H1 (cell line): ENCODE measurements at regions not wholly inside any gene's neighbourhood (a gene's known extent, or its start where the extent isn't known, plus 50 kb on each side); places are given as distances from the start of the nearest gene placed in this dataset.

Experiments used
- CTCF ChIA-PET: fragments of 300-600 bp; sonication (Branson Sonifier 250); formaldehyde crosslinking; loops from one replicate; lab custom pipeline; 2021; ENCODE audit not compliant: partially characterized antibody; lab: Charles Lee
- POLR2A ChIA-PET: fragments of 300-600 bp; sonication (Branson Sonifier 250); formaldehyde crosslinking; loops from one replicate; lab custom pipeline; 2021; ENCODE audit warnings: inconsistent platforms; ENCODE audit not compliant: partially characterized antibody; lab: Charles Lee
- DNase-seq, 2 experiments: peaks; one replicate each; pipeline versions ENCODE4 v3.0.0 to v3.0.0-alpha.2; 2010 to 2022; ENCODE audit warnings: low spot score in 2 of 2, low read depth in 1 of 2, mixed read lengths in 1 of 2
- FAIRE-seq: peaks from 2 replicates; lab custom pipeline; 2011; peaks lifted over from hg19 to GRCh38; lab: Jason Lieb, UNC
- H2AFZ ChIP-seq: 2 replicates; pipeline ENCODE4 v1.8.1; 2012; ENCODE audit warnings: low read length, inconsistent platforms
- H2AK5ac ChIP-seq: 2 replicates; pipeline ENCODE4 v1.6.1; 2013; ENCODE audit warnings: low read depth, low read length
- H2BK120ac ChIP-seq: replicated peaks from 2 replicates; pipeline ENCODE3; 2013; ENCODE audit warnings: low read depth, low read length, inconsistent platforms
- H2BK12ac ChIP-seq: 2 replicates; pipeline ENCODE4 v1.6.1; 2013; ENCODE audit warnings: low read depth, low read length
- H2BK15ac ChIP-seq: 2 replicates; pipeline ENCODE4 v1.6.1; 2013; ENCODE audit warnings: low read length
- H2BK20ac ChIP-seq: 2 replicates; pipeline ENCODE4 v1.6.1; 2013; ENCODE audit warnings: low read length
- H2BK5ac ChIP-seq: 2 replicates; pipeline ENCODE4 v1.6.1; 2013; ENCODE audit warnings: low read depth, low read length
- H3K14ac ChIP-seq: 2 replicates; pipeline ENCODE4 v1.6.1; 2013; ENCODE audit warnings: inconsistent platforms; ENCODE audit not compliant: insufficient read length
- H3K18ac ChIP-seq: 2 replicates; pipeline ENCODE4 v1.6.1; 2013; ENCODE audit warnings: low read length; ENCODE audit errors: extremely low read depth
- H3K23ac ChIP-seq: 2 replicates; pipeline ENCODE4 v1.6.1; 2013; ENCODE audit warnings: inconsistent platforms; ENCODE audit not compliant: insufficient read length
- H3K23me2 ChIP-seq: 2 replicates; pipeline ENCODE4 v1.6.1; 2013; ENCODE audit warnings: low read depth, low read length
- H3K27ac ChIP-seq: 2 replicates; pipeline ENCODE4 v1.6.1; 2011; ENCODE audit warnings: low read depth, low read length, inconsistent platforms
- H3K27me3 ChIP-seq, 4 experiments: replicated peaks in 1 of 4; 1 replicate in 1 of 4; 2 replicates in 3 of 4; pipeline versions ENCODE4 v1.6.1 to v1.8.1; 2011 to 2013; ENCODE audit warnings: low read length in 3 of 4, mild to moderate bottlenecking in 3 of 4, inconsistent platforms in 2 of 4, mixed read lengths in 2 of 4, moderate library complexity in 1 of 4; ENCODE audit not compliant: control insufficient read depth in 3 of 4, insufficient read depth in 3 of 4; ENCODE audit errors: extremely low read depth in 1 of 4
- H3K36me3 ChIP-seq, 4 experiments: 2 replicates each; pipeline versions ENCODE4 v1.6.1 to v1.8.1; 2011 to 2013; ENCODE audit warnings: mild to moderate bottlenecking in 4 of 4, low read length in 3 of 4, moderate library complexity in 2 of 4, control low read depth in 1 of 4, inconsistent platforms in 1 of 4; ENCODE audit not compliant: insufficient read depth in 4 of 4, control insufficient read depth in 2 of 4
- H3K4ac ChIP-seq: replicated peaks from 2 replicates; pipeline ENCODE3; 2013; ENCODE audit warnings: low read length, low read depth, mixed read lengths, inconsistent platforms; ENCODE audit not compliant: insufficient read length
- H3K4me1 ChIP-seq, 4 experiments: replicated peaks in 1 of 4; 1 replicate in 1 of 4; 2 replicates in 3 of 4; pipeline versions ENCODE4 v1.6.1 to v1.8.1; 2011 to 2013; ENCODE audit warnings: low read length in 3 of 4, inconsistent platforms in 2 of 4, mixed read lengths in 1 of 4; ENCODE audit not compliant: insufficient read depth in 4 of 4, control insufficient read depth in 3 of 4
- H3K4me2 ChIP-seq, 2 experiments: 2 replicates each; pipeline versions ENCODE4 v1.6.1 to v1.8.1; 2011 to 2013; ENCODE audit warnings: low read depth in 2 of 2, low read length in 2 of 2, control low read depth in 1 of 2, inconsistent platforms in 1 of 2, mild to moderate bottlenecking in 1 of 2; ENCODE audit not compliant: insufficient read depth in 1 of 2
- H3K4me3 ChIP-seq, 4 experiments: fragments of 200-600, 300-600 bp in 1 of 4; sonication (generic), shearing (Covaris generic), sonication (Bioruptor Twin) in 1 of 4; 2 replicates each; pipeline versions ENCODE4 v1.5.1 to v1.8.1; 2011 to 2016; ENCODE audit warnings: low read length in 4 of 4, low read depth in 3 of 4, control low read depth in 2 of 4, inconsistent platforms in 2 of 4, mild to moderate bottlenecking in 2 of 4, mixed read lengths in 1 of 4, moderate library complexity in 1 of 4; ENCODE audit not compliant: insufficient read depth in 2 of 4; ENCODE audit errors: extremely low read depth in 1 of 4
- H3K56ac ChIP-seq: replicated peaks from 2 replicates; pipeline ENCODE3; 2013; ENCODE audit warnings: low read depth, mild to moderate bottlenecking, mixed read lengths, low read length, inconsistent platforms; ENCODE audit not compliant: insufficient read length
- H3K79me1 ChIP-seq: 2 replicates; pipeline ENCODE4 v1.6.1; 2013; ENCODE audit warnings: low read depth, low read length, control low read depth
- H3K79me2 ChIP-seq, 2 experiments: 2 replicates each; pipeline versions ENCODE4 v1.6.1 to v1.8.1; 2012 to 2013; ENCODE audit warnings: low read length in 2 of 2, mild to moderate bottlenecking in 2 of 2, inconsistent platforms in 1 of 2; ENCODE audit not compliant: insufficient read depth in 2 of 2, control insufficient read depth in 1 of 2
- H3K9ac ChIP-seq, 4 experiments: replicated peaks in 1 of 4; 1 replicate in 1 of 4; 2 replicates in 3 of 4; pipeline versions ENCODE4 v1.6.1 to v1.8.1; 2011 to 2013; ENCODE audit warnings: low read depth in 3 of 4, low read length in 3 of 4, control low read depth in 2 of 4, mild to moderate bottlenecking in 2 of 4, moderate library complexity in 2 of 4, inconsistent platforms in 1 of 4; ENCODE audit errors: extremely low read depth in 1 of 4
- H3K9me3 ChIP-seq, 2 experiments: 2 replicates each; pipeline versions ENCODE4 v1.6.1 to v1.8.1; 2012 to 2013; ENCODE audit warnings: mild to moderate bottlenecking in 2 of 2, moderate library complexity in 2 of 2, control low read depth in 1 of 2, inconsistent platforms in 1 of 2, low read depth in 1 of 2, low read length in 1 of 2, mixed read lengths in 1 of 2; ENCODE audit not compliant: insufficient read depth in 2 of 2
- H4K20me1 ChIP-seq, 2 experiments: replicated peaks in 1 of 2; 2 replicates each; pipeline versions ENCODE3 to v1.8.1; 2011 to 2013; ENCODE audit warnings: inconsistent platforms in 2 of 2, low read length in 2 of 2, mild to moderate bottlenecking in 1 of 2; ENCODE audit not compliant: insufficient read depth in 2 of 2, control insufficient read depth in 1 of 2
- H4K5ac ChIP-seq: 2 replicates; pipeline ENCODE4 v1.6.1; 2013; ENCODE audit warnings: low read length, low read depth, mixed read lengths, inconsistent platforms; ENCODE audit not compliant: insufficient read length
- H4K8ac ChIP-seq: 2 replicates; pipeline ENCODE4 v1.8.0; 2013; ENCODE audit warnings: mild to moderate bottlenecking, moderate library complexity, low read length, inconsistent platforms; ENCODE audit not compliant: insufficient read depth; ENCODE audit errors: extremely low read depth
- H4K91ac ChIP-seq: replicated peaks from 2 replicates; pipeline ENCODE3; 2013; ENCODE audit warnings: low read length, mixed read lengths, inconsistent platforms; ENCODE audit not compliant: insufficient read length
- KDM1A ChIP-seq: fragments of 200-600, 300-600 bp; sonication (generic); IDR thresholded peaks from 2 replicates; pipeline ENCODE4 v1.7.1; 2016; ENCODE audit warnings: mild to moderate bottlenecking, low read length, borderline replicate concordance
- RAD21 ChIP-seq, 2 experiments: IDR thresholded peaks in 1 of 2; conservative IDR thresholded peaks in 1 of 2; 2 replicates each; pipeline ENCODE4 v1.6.1; 2011; ENCODE audit warnings: low read depth in 2 of 2, low read length in 2 of 2, improper control_type of control experiment in 1 of 2, inconsistent platforms in 1 of 2, mild to moderate bottlenecking in 1 of 2, moderate library complexity in 1 of 2
- WGBS, 2 experiments: shearing (Covaris generic) in 1 of 2; methylation state at CpG; one replicate each; pipeline versions ENCODE4 v1.1.6 to v1.1.7; 2013 to 2015; ENCODE audit warnings: low lambda C conversion rate in 2 of 2, mixed read lengths in 2 of 2, inconsistent platforms in 1 of 2, low coverage in 1 of 2, missing lambda C conversion rate in 1 of 2; ENCODE audit not compliant: insufficient replicate concordance in 2 of 2, insufficient coverage in 1 of 2, insufficient read length in 1 of 2; ENCODE audit errors: extremely low coverage in 1 of 2, missing lambda C conversion rate in 1 of 2; 5-methylcytosine and 5-hydroxymethylcytosine counted together

- H2BK5ac ChIP-seq = no peak overlapping the region
- ChIA-PET POLR2A (no interaction called here), CTCF (interaction anchor here (0.8 to 1.4 kb wide), 2 partner anchors 31 to 50 kb away, joined by 3 to 4 read pairs; no protein-coding TSS in a partner anchor)
- 9% methylated on average over 2 of the region's 2 CpGs; no CpG with 5 or more reads in 1 of the 2 experiments for WGBS, 2 experiments
- no peaks in the 10 kb centered on the region for H3K9me3 ChIP-seq
- H2BK120ac ChIP-seq = no peak overlapping the region
- H2AFZ ChIP-seq = no peak overlapping the region
- 0 out of 8 replicates have a peak overlapping the region, but pooled peaks of 1 of the 4 experiments have one; percentile 1 for H3K4me3 ChIP-seq
- no peak overlapping the region for H2BK12ac ChIP-seq
- no peak overlapping the region for H3K27ac ChIP-seq
- DNase-seq (no peak), FAIRE-seq (peak; percentile 91)
- H3K4ac ChIP-seq = no peak overlapping the region
- no peak overlapping the region for H2BK15ac ChIP-seq
- no peak overlapping the region for H3K23ac ChIP-seq
- no peak overlapping the region for H3K14ac ChIP-seq
- no peak overlapping the region for H3K56ac ChIP-seq
- TF ChIP-seq KDM1A (peak; percentile 65; the same call in 1 of the 2 replicates), RAD21 (IDR thresholded peaks at IDR 0.05 in 1 of 2, conservative IDR thresholded peaks at IDR 0.05 in 1 of 2; ENCODE audit: low read depth in 2 of 2, low read length in 2 of 2) (no peak)
- H3K79me1 ChIP-seq = no peaks in the 10 kb centered on the region
- H3K9ac ChIP-seq = no peak overlapping the region
- no peaks in the 10 kb centered on the region; a peak in 1 of 8 replicates for H3K36me3 ChIP-seq
- no peak overlapping the region for H2AK5ac ChIP-seq
- H4K91ac ChIP-seq = no peak overlapping the region
- H3K23me2 ChIP-seq = no peaks in the 10 kb centered on the region
- H3K4me2 ChIP-seq = no peak overlapping the region
- no peak overlapping the region for H4K5ac ChIP-seq
- H3K4me1 ChIP-seq = peaks cover 3 to 17% (median 7%) of the 10 kb centered on the region in 4 experiments; a peak in 6 of 7 replicates
- H3K79me2 ChIP-seq = peaks cover 0 to 66% of the 10 kb centered on the region in 2 experiments; a peak in 2 of 4 replicates
- no peak overlapping the region for H3K18ac ChIP-seq
- no peak overlapping the region; the same call in 1 of the 2 replicates for H2BK20ac ChIP-seq
- no peak overlapping the region for H4K8ac ChIP-seq
- H3K27me3 ChIP-seq = no peaks in the 10 kb centered on the region
- H4K20me1 ChIP-seq = no peaks in the 10 kb centered on the region
Observed at GRCh38 chr4:151553874-151554273, 144.9 kb downstream of the FHIP1A start.
